ENCODE measurements at regions not wholly inside any gene's neighbourhood (a gene's known extent, or its start where the extent isn't known, plus 50 kb on each side); places are given as distances from the start of the nearest gene placed in this dataset.

DNA sequence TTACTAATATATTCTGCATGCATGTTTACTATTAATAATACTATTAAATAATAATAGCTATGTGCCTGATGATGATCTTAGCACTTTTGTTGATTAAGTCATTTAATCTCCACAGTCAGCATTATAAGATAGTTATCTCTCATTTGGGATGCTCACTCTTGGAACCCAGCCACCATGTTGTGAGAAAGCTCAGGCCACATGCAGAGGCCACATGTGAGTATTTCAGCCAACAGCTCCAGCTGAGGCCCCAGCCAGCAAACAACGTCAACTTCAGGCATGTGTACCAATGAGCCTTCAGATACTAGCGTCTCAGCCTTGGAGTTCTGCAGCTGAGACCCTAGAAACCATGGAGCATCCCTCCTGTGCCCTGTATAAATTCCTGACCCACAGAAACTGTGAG lies 798.1 kb upstream of the LRRC4C start:
- intact Hi-C loops (cut with micrococcal nuclease) = no loop called here
- no peaks in the 10 kb centered on the region for H3K27me3 Mint-ChIP-seq
- no peaks in the 10 kb centered on the region for H3K4me1 ChIP-seq (ENCODE audit: control insufficient read depth in 2 of 2, insufficient read depth in 2 of 2, low read length in 2 of 2)
- no peaks in the 10 kb centered on the region for H3K36me3 Mint-ChIP-seq
- H3K4me1 Mint-ChIP-seq = no peaks in the 10 kb centered on the region
- H3K36me3 ChIP-seq (ENCODE audit: control insufficient read depth in 2 of 3, insufficient read depth in 3 of 3, low read length in 3 of 3) = no peaks in the 10 kb centered on the region
- no peak overlapping the region for H3K4me3 ChIP-seq (ENCODE audit: low read length)
- H3K9me3 Mint-ChIP-seq = peaks cover 0 to 31% (median 6%) of the 10 kb centered on the region in 11 donors
- CTCF ChIA-PET = no interaction called here
- ATAC-seq (no peak), DNase-seq (no peak)
- no peak overlapping the region for H3K4me3 Mint-ChIP-seq
- H3K9me3 ChIP-seq (ENCODE audit: control insufficient read depth in 2 of 3, low read length in 3 of 3) = no peaks in the 10 kb centered on the region
- POLR2A ChIA-PET = no interaction called here
- no peaks in the 10 kb centered on the region for H3K27me3 ChIP-seq (ENCODE audit: control insufficient read depth in 2 of 2, insufficient read depth in 2 of 2, low read length in 2 of 2)
- no peak overlapping the region for H3K27ac ChIP-seq (ENCODE audit: low read depth, low read length)
- no peak overlapping the region for H3K27ac Mint-ChIP-seq

DNA sequence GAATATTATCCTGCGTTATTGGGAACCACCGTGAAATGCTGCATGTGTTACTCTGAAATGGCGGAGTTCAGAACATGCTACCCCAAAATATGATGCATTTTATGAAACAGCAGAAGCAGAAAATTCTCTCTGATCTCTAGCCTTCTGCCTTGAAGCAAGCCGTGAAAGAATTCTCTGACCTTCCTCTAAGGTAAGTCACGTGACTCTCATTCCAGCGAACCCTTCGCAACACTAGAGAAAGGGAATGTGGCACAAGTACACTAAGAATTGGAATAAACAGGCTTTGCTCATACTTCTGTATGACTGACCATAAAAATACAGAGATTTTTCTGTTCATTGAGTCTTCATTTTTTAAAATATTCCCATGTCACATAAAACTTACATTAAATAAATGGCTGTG lies 805.6 kb upstream of the LRRC4C start:
- ATAC-seq = no peak
- DNase-seq = no peak
- Mint-ChIP-seq H3K4me1 (no peaks in the 10 kb centered on the region), H3K9me3 (peaks cover 0 to 15% (median 6%) of the 10 kb centered on the region in 11 donors), H3K27me3 (no peaks in the 10 kb centered on the region), H3K36me3 (no peaks in the 10 kb centered on the region), H3K4me3 (no peak overlapping the region), H3K27ac (no peak overlapping the region)
- intact Hi-C loops (cut with micrococcal nuclease) = no loop called here
- H3K36me3 ChIP-seq (ENCODE audit: control insufficient read depth in 2 of 3, insufficient read depth in 3 of 3, low read length in 3 of 3) = no peaks in the 10 kb centered on the region
- no peak overlapping the region for H3K27ac ChIP-seq (ENCODE audit: low read depth, low read length)
- POLR2A ChIA-PET = no interaction called here
- H3K4me3 ChIP-seq (ENCODE audit: low read length) = no peak overlapping the region
- no peaks in the 10 kb centered on the region for H3K9me3 ChIP-seq (ENCODE audit: control insufficient read depth in 2 of 3, low read length in 3 of 3)
- CTCF ChIA-PET = no interaction called here
- no peaks in the 10 kb centered on the region for H3K4me1 ChIP-seq (ENCODE audit: control insufficient read depth in 2 of 2, insufficient read depth in 2 of 2, low read length in 2 of 2)
- no peaks in the 10 kb centered on the region for H3K27me3 ChIP-seq (ENCODE audit: control insufficient read depth in 2 of 2, insufficient read depth in 2 of 2, low read length in 2 of 2)

DNA sequence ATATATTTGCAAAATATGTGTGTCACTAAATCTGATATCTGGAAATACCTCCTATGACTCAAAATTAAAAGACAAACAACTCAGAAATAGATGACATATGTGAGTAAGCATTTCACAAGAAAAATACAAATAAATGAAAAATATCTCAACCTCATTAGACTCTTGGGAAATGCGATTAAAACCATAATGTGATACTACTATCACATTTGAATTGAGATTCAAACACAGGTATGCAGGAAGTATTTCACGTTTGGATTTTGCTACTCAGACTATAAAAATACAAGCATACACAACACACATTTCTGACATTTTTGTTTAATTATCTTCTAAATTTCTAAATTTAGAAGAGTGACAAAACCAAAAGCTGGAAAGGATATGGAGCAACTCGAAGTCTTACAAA lies 811.9 kb upstream of the LRRC4C start:
- peaks cover 8 to 32% (median 15%) of the 10 kb centered on the region in 11 donors for H3K9me3 Mint-ChIP-seq
- H3K27ac Mint-ChIP-seq = no peak overlapping the region
- no peak overlapping the region for H3K4me3 Mint-ChIP-seq
- ATAC-seq = no peak
- H3K4me1 ChIP-seq (ENCODE audit: control insufficient read depth in 2 of 2, insufficient read depth in 2 of 2, low read length in 2 of 2) = no peaks in the 10 kb centered on the region
- no peaks in the 10 kb centered on the region for H3K27me3 ChIP-seq (ENCODE audit: control insufficient read depth in 2 of 2, insufficient read depth in 2 of 2, low read length in 2 of 2)
- CTCF ChIA-PET = no interaction called here
- H3K36me3 Mint-ChIP-seq = peaks cover 0 to 5% (median 0%) of the 10 kb centered on the region in 5 donors
- no peak overlapping the region for H3K4me3 ChIP-seq (ENCODE audit: low read length)
- no peaks in the 10 kb centered on the region for H3K27me3 Mint-ChIP-seq
- no peaks in the 10 kb centered on the region for H3K4me1 Mint-ChIP-seq
- intact Hi-C loops (cut with micrococcal nuclease) = no loop called here
- DNase-seq = no peak
- no peaks in the 10 kb centered on the region for H3K36me3 ChIP-seq (ENCODE audit: control insufficient read depth in 2 of 3, insufficient read depth in 3 of 3, low read length in 3 of 3)
- POLR2A ChIA-PET = no interaction called here
- peaks cover 0 to 4% (median 0%) of the 10 kb centered on the region in 3 experiments for H3K9me3 ChIP-seq (ENCODE audit: control insufficient read depth in 2 of 3, low read length in 3 of 3)
- no peak overlapping the region for H3K27ac ChIP-seq (ENCODE audit: low read depth, low read length)

DNA sequence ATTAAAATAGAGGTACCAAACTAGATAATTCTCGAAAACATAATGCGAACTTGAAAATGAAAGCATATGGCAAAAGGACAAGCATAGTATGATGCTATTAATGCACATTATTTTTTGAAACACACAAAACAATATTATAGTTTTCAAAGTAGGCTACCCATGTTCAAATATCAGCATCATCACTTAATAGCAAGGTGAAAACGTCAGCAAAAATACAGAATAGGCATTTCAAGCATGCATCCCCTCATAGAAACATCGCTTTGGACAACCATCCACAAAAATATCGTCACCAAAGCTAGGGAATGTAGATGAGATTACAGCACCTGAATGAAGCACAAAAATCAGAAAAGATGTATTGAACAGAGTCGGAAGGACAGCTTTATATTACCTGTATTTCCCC lies 814.5 kb upstream of the LRRC4C start:
- H3K27me3 ChIP-seq (ENCODE audit: control insufficient read depth in 2 of 2, insufficient read depth in 2 of 2, low read length in 2 of 2) = no peaks in the 10 kb centered on the region
- CTCF ChIA-PET = no interaction called here
- POLR2A ChIA-PET = no interaction called here
- H3K9me3 ChIP-seq (ENCODE audit: control insufficient read depth in 2 of 3, low read length in 3 of 3) = peaks cover 0 to 4% (median 0%) of the 10 kb centered on the region in 3 experiments
- H3K36me3 ChIP-seq (ENCODE audit: control insufficient read depth in 2 of 3, insufficient read depth in 3 of 3, low read length in 3 of 3) = no peaks in the 10 kb centered on the region
- H3K4me3 ChIP-seq (ENCODE audit: low read length) = no peak overlapping the region
- Mint-ChIP-seq H3K4me3 (no peak overlapping the region), H3K27ac (no peak overlapping the region), H3K27me3 (no peaks in the 10 kb centered on the region), H3K36me3 (peaks cover 0 to 5% (median 0%) of the 10 kb centered on the region in 5 donors), H3K9me3 (peaks cover 6 to 38% (median 21%) of the 10 kb centered on the region in 11 donors), H3K4me1 (no peaks in the 10 kb centered on the region)
- no peak for DNase-seq
- no peak for ATAC-seq
- intact Hi-C loops (cut with micrococcal nuclease) = no loop called here
- no peak overlapping the region for H3K27ac ChIP-seq (ENCODE audit: low read depth, low read length)
- H3K4me1 ChIP-seq (ENCODE audit: control insufficient read depth in 2 of 2, insufficient read depth in 2 of 2, low read length in 2 of 2) = no peaks in the 10 kb centered on the region

DNA sequence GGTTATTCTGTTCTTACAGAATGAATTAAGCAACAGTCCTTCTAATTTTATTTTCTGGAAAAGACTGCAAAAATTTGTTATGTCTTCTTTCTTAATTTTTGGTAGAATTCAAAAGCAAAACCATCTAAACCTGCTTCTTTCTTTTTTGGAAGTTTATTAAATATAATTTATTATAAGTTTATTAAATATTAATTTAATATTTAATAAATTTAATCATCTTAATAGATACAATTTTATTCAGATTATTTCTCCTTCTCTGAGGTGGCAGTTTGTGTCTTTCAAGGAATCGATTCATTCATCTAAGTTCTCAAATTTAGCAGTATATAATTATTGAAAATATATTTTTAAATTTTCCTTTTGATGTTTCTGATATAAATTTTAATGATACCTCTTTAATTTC lies 837.5 kb upstream of the LRRC4C start:
- no peaks in the 10 kb centered on the region for H3K27me3 Mint-ChIP-seq
- Histone ChIP-seq H3K4me1 (ENCODE audit: control insufficient read depth in 2 of 2, insufficient read depth in 2 of 2, low read length in 2 of 2) (no peaks in the 10 kb centered on the region), H3K4me3 (ENCODE audit: low read length) (no peak overlapping the region), H3K27ac (ENCODE audit: low read depth, low read length) (no peak overlapping the region), H3K9me3 (ENCODE audit: control insufficient read depth in 2 of 3, low read length in 3 of 3) (no peaks in the 10 kb centered on the region), H3K27me3 (ENCODE audit: control insufficient read depth in 2 of 2, insufficient read depth in 2 of 2, low read length in 2 of 2) (no peaks in the 10 kb centered on the region), H3K36me3 (ENCODE audit: control insufficient read depth in 2 of 3, insufficient read depth in 3 of 3, low read length in 3 of 3) (no peaks in the 10 kb centered on the region)
- peaks cover 2 to 28% (median 15%) of the 10 kb centered on the region in 11 donors for H3K9me3 Mint-ChIP-seq
- H3K36me3 Mint-ChIP-seq = no peaks in the 10 kb centered on the region
- ChIA-PET POLR2A (no interaction called here), CTCF (no interaction called here)
- ATAC-seq (no peak), DNase-seq (no peak)
- H3K4me1 Mint-ChIP-seq = no peaks in the 10 kb centered on the region
- H3K4me3 Mint-ChIP-seq = no peak overlapping the region
- H3K27ac Mint-ChIP-seq = no peak overlapping the region
- intact Hi-C loops (cut with micrococcal nuclease) = no loop called here

- Histone ChIP-seq H3K4me1 (ENCODE audit: control insufficient read depth in 2 of 2, insufficient read depth in 2 of 2, low read length in 2 of 2) (no peaks in the 10 kb centered on the region), H3K9me3 (ENCODE audit: control insufficient read depth in 2 of 3, low read length in 3 of 3) (peaks cover 0 to 5% (median 0%) of the 10 kb centered on the region in 3 experiments), H3K4me3 (ENCODE audit: low read length) (no peak overlapping the region), H3K27ac (ENCODE audit: low read depth, low read length) (no peak overlapping the region), H3K36me3 (ENCODE audit: control insufficient read depth in 2 of 3, insufficient read depth in 3 of 3, low read length in 3 of 3) (no peaks in the 10 kb centered on the region), H3K27me3 (ENCODE audit: control insufficient read depth in 2 of 2, insufficient read depth in 2 of 2, low read length in 2 of 2) (no peaks in the 10 kb centered on the region)
- DNase-seq (no peak), ATAC-seq (no peak)
- H3K4me3 Mint-ChIP-seq = no peak overlapping the region
- intact Hi-C loops (cut with micrococcal nuclease) = no loop called here
- no peaks in the 10 kb centered on the region for H3K4me1 Mint-ChIP-seq
- H3K36me3 Mint-ChIP-seq = no peaks in the 10 kb centered on the region
- H3K27me3 Mint-ChIP-seq = no peaks in the 10 kb centered on the region
- H3K27ac Mint-ChIP-seq = no peak overlapping the region
- POLR2A ChIA-PET = no interaction called here
- CTCF ChIA-PET = no interaction called here
- H3K9me3 Mint-ChIP-seq = peaks cover 0 to 28% (median 11%) of the 10 kb centered on the region in 11 donors
Measured at GRCh38 chr11:42299780-42300179, 840.3 kb upstream of the LRRC4C start.

DNA sequence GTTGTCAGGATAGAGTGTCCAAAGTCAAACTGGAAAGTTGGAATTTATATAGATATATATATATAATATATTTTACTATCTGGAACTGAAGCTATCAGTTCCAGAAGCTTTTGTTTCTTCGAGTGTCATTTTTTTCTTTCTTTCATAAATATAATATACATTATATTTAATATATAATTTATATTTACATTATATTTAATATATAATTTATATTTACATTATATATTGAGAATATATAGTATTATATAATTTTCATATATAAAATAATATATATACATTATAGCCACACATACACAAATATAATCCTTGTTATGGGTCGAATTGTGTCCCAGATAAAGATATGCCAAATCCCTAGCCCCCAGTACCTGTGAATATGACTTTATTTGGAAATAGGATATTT lies 842.3 kb upstream of the LRRC4C start:
- H3K36me3 Mint-ChIP-seq = no peaks in the 10 kb centered on the region
- Histone ChIP-seq H3K27me3 (ENCODE audit: control insufficient read depth in 2 of 2, insufficient read depth in 2 of 2, low read length in 2 of 2) (no peaks in the 10 kb centered on the region), H3K36me3 (ENCODE audit: control insufficient read depth in 2 of 3, insufficient read depth in 3 of 3, low read length in 3 of 3) (no peaks in the 10 kb centered on the region), H3K4me3 (ENCODE audit: low read length) (no peak overlapping the region), H3K27ac (ENCODE audit: low read depth, low read length) (no peak overlapping the region), H3K9me3 (ENCODE audit: control insufficient read depth in 2 of 3, low read length in 3 of 3) (peaks cover 0 to 5% (median 0%) of the 10 kb centered on the region in 3 experiments), H3K4me1 (ENCODE audit: control insufficient read depth in 2 of 2, insufficient read depth in 2 of 2, low read length in 2 of 2) (no peaks in the 10 kb centered on the region)
- no peak overlapping the region for H3K27ac Mint-ChIP-seq
- H3K4me3 Mint-ChIP-seq = no peak overlapping the region
- no peaks in the 10 kb centered on the region for H3K4me1 Mint-ChIP-seq
- peaks cover 0 to 19% (median 7%) of the 10 kb centered on the region in 11 donors for H3K9me3 Mint-ChIP-seq
- intact Hi-C loops (cut with micrococcal nuclease) = no loop called here
- ChIA-PET POLR2A (no interaction called here), CTCF (no interaction called here)
- no peak for DNase-seq
- ATAC-seq = no peak
- no peaks in the 10 kb centered on the region for H3K27me3 Mint-ChIP-seq

Measured in naive thymus-derived CD4-positive, alpha-beta T cell (primary cell).